ENCODE measurements at regions not wholly inside any gene's neighbourhood (a gene's known extent, or its start where the extent isn't known, plus 50 kb on each side); places are given as distances from the start of the nearest gene placed in this dataset.

DNA sequence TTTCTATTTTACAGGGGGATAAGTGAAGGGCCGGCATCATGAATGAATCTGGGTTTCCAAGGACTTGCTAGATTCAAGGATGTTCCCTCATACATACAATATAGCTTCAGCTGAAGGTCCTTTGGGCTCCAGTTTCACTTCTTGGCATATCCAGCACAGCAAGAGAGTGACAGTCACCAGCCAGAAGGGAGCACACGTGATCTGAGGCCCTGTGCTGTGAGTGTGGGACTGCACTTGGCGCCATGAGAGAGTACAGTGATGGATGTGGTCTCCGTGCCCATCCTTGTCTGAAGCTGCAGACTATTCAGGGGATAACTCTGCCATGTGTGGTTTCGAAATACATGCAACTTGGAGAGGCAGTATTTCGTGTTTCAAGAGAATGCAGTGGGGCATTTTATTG, 159.7 kb upstream of the DSCAM start:
- TF ChIP-seq, protein P1, sequence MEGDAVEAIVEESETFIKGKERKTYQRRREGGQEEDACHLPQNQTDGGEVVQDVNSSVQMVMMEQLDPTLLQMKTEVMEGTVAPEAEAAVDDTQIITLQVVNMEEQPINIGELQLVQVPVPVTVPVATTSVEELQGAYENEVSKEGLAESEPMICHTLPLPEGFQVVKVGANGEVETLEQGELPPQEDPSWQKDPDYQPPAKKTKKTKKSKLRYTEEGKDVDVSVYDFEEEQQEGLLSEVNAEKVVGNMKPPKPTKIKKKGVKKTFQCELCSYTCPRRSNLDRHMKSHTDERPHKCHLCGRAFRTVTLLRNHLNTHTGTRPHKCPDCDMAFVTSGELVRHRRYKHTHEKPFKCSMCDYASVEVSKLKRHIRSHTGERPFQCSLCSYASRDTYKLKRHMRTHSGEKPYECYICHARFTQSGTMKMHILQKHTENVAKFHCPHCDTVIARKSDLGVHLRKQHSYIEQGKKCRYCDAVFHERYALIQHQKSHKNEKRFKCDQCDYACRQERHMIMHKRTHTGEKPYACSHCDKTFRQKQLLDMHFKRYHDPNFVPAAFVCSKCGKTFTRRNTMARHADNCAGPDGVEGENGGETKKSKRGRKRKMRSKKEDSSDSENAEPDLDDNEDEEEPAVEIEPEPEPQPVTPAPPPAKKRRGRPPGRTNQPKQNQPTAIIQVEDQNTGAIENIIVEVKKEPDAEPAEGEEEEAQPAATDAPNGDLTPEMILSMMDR (CRISPR knock-in tag; IDR thresholded peaks at IDR 0.05): no peak
- TF ChIP-seq HMG20B (CRISPR knock-in tag; conservative IDR thresholded peaks at IDR 0.05): no peak
- TF ChIP-seq SRSF1 (optimal IDR thresholded peaks at IDR 0.05; ENCODE audit: low read depth, low read length): no peak
- TF ChIP-seq HOXA9 (CRISPR knock-in tag; IDR thresholded peaks at IDR 0.05; ENCODE audit: borderline replicate concordance): no peak
- TF ChIP-seq PCBP2 (optimal IDR thresholded peaks at IDR 0.05; ENCODE audit: low read depth, low read length, poor library complexity, severe bottlenecking): no peak
- no peak for TF ChIP-seq MZF1 (CRISPR knock-in tag; IDR thresholded peaks at IDR 0.05; ENCODE audit: borderline replicate concordance)

All from HepG2 (cell line).